Liver (tissue), 8 donors: ENCODE measurements at regions not wholly inside any gene's neighbourhood (a gene's known extent, or its start where the extent isn't known, plus 50 kb on each side); places are given as distances from the start of the nearest gene placed in this dataset.

Experiments used
- DNase-seq: peaks from one replicate; pipeline ENCODE4 v3.0.0-alpha.2; 2017; ENCODE audit warnings: low spot score
- H3K27ac ChIP-seq, 2 donors: one replicate each; pipeline ENCODE4 v1.7.0; 2013; ENCODE audit warnings: inconsistent platforms in 2 of 2, low read length in 2 of 2, control low read depth in 1 of 2, low read depth in 1 of 2, mild to moderate bottlenecking in 1 of 2
- H3K27me3 ChIP-seq, 4 donors: one replicate each; pipeline versions ENCODE4 v1.6.1 to v1.7.0; 2013; ENCODE audit warnings: low read length in 3 of 4, inconsistent platforms in 1 of 4, mild to moderate bottlenecking in 1 of 4, moderate library complexity in 1 of 4; ENCODE audit not compliant: control insufficient read depth in 4 of 4, insufficient read depth in 4 of 4
- H3K36me3 ChIP-seq, 4 donors: one replicate each; pipeline versions ENCODE4 v1.6.1 to v1.7.0; 2013; ENCODE audit warnings: low read length in 3 of 4, mild to moderate bottlenecking in 3 of 4, low read depth in 1 of 4, moderate library complexity in 1 of 4; ENCODE audit not compliant: control insufficient read depth in 4 of 4, insufficient read depth in 3 of 4
- H3K4me1 ChIP-seq, 4 donors: one replicate each; pipeline versions ENCODE4 v1.6.1 to v1.7.0; 2013; ENCODE audit warnings: low read length in 3 of 4, mild to moderate bottlenecking in 3 of 4, moderate library complexity in 1 of 4; ENCODE audit not compliant: control insufficient read depth in 4 of 4, insufficient read depth in 4 of 4
- H3K4me3 ChIP-seq, 3 donors: one replicate each; pipeline versions ENCODE4 v1.6.1 to v1.7.0; 2013; ENCODE audit warnings: low read length in 3 of 3, control low read depth in 1 of 3, low read depth in 1 of 3, mild to moderate bottlenecking in 1 of 3
- H3K9ac ChIP-seq, 2 donors: one replicate each; pipeline ENCODE4 v1.7.0; 2013; ENCODE audit warnings: low read length in 2 of 2, mild to moderate bottlenecking in 2 of 2, moderate library complexity in 2 of 2, control low read depth in 1 of 2, low read depth in 1 of 2
- H3K9me3 ChIP-seq, 4 donors: one replicate each; pipeline versions ENCODE4 v1.6.1 to v1.7.0; 2013; ENCODE audit warnings: low read length in 3 of 4; ENCODE audit not compliant: control insufficient read depth in 4 of 4
- ATF3 ChIP-seq: IDR thresholded peaks from 2 replicates; pipeline ENCODE4 v1.6.1; 2016; ENCODE audit warnings: antibody characterized with exemption
- CTCF ChIP-seq: fragments of 150-350 bp; IDR thresholded peaks from 2 replicates; pipeline ENCODE4 v1.5.1; 2017; ENCODE audit warnings: improper control_type of control experiment, low read depth, low read length; ENCODE audit not compliant: missing input control
- EGR1 ChIP-seq, 2 donors: IDR thresholded peaks; 2 replicates each; pipeline ENCODE4 v1.6.1; 2016 to 2018; ENCODE audit warnings: antibody characterized with exemption in 2 of 2, low read depth in 2 of 2
- FOXA2 ChIP-seq: IDR thresholded peaks from 2 replicates; pipeline ENCODE4 v1.6.1; 2016; ENCODE audit warnings: antibody characterized with exemption
- GABPA ChIP-seq, 2 donors: IDR thresholded peaks in 1 of 2; conservative IDR thresholded peaks in 1 of 2; 2 replicates each; pipeline ENCODE4 v1.6.1; 2016; ENCODE audit warnings: antibody characterized with exemption in 2 of 2, mild to moderate bottlenecking in 1 of 2, moderate library complexity in 1 of 2
- HNF4A ChIP-seq, 2 donors: conservative IDR thresholded peaks; 2 replicates each; pipeline ENCODE4 v1.6.1; 2016; ENCODE audit warnings: antibody characterized with exemption in 2 of 2, mild to moderate bottlenecking in 2 of 2
- HNF4G ChIP-seq: IDR thresholded peaks from 2 replicates; pipeline ENCODE4 v1.6.1; 2016; ENCODE audit warnings: antibody characterized with exemption
- JUND ChIP-seq, 2 donors: IDR thresholded peaks; 2 replicates each; pipeline ENCODE4 v1.6.1; 2016; ENCODE audit warnings: antibody characterized with exemption in 2 of 2
- MAX ChIP-seq: IDR thresholded peaks from 2 replicates; pipeline ENCODE4 v1.6.1; 2016; ENCODE audit warnings: antibody characterized with exemption
- NR2F2 ChIP-seq: IDR thresholded peaks from 2 replicates; pipeline ENCODE4 v1.6.1; 2016; ENCODE audit warnings: antibody characterized with exemption
- RAD21 ChIP-seq, 2 donors: IDR thresholded peaks; 2 replicates each; pipeline ENCODE4 v1.6.1; 2016; ENCODE audit warnings: antibody characterized with exemption in 2 of 2, mild to moderate bottlenecking in 2 of 2
- REST ChIP-seq: IDR thresholded peaks from 2 replicates; pipeline ENCODE4 v1.6.1; 2016; ENCODE audit warnings: antibody characterized with exemption, mild to moderate bottlenecking
- RXRA ChIP-seq, 2 donors: IDR thresholded peaks; 2 replicates each; pipeline ENCODE4 v1.6.1; 2017 to 2018; ENCODE audit warnings: antibody characterized with exemption in 2 of 2, mild to moderate bottlenecking in 1 of 2
- SP1 ChIP-seq: IDR thresholded peaks from 2 replicates; pipeline ENCODE4 v1.6.1; 2018; ENCODE audit warnings: antibody characterized with exemption, mild to moderate bottlenecking
- YY1 ChIP-seq: IDR thresholded peaks from 2 replicates; pipeline ENCODE4 v1.6.1; 2016; ENCODE audit warnings: antibody characterized with exemption, mild to moderate bottlenecking
- ZBTB33 ChIP-seq: IDR thresholded peaks from 2 replicates; pipeline ENCODE4 v1.6.1; 2016; ENCODE audit warnings: antibody characterized with exemption
- WGBS: extraction: QIAGEN DNeasy Blood & Tissue Kit; methylation state at CpG from one replicate; pipeline ENCODE4 v1.1.7; 2013; 5-methylcytosine and 5-hydroxymethylcytosine counted together
- donor health status: healthy.
- donor health status: healthy.
- donor health status: healthy.
- donor health status: healthy.
- donor health status: healthy.

- Histone ChIP-seq H3K27me3 (no peaks in the 10 kb centered on the region), H3K27ac (no peak overlapping the region), H3K4me1 (no peaks in the 10 kb centered on the region), H3K9me3 (no peaks in the 10 kb centered on the region), H3K36me3 (no peaks in the 10 kb centered on the region), H3K4me3 (no peak overlapping the region), H3K9ac (no peak overlapping the region)
- no peak for DNase-seq
- TF ChIP-seq FOXA2 (no peak), JUND (IDR thresholded peaks at IDR 0.05) (no peak), ATF3 (no peak), HNF4A (conservative IDR thresholded peaks at IDR 0.05) (no peak), EGR1 (IDR thresholded peaks at IDR 0.05; ENCODE audit: low read depth in 2 of 2) (no peak), SP1 (no peak)
- WGBS: 49% methylated on average over 2 of the region's 2 CpGs
Measured at GRCh38 chr13:106205871-106206270, 329.6 kb downstream of the EFNB2 start.

- Histone ChIP-seq H3K4me1 (no peaks in the 10 kb centered on the region), H3K27me3 (no peaks in the 10 kb centered on the region), H3K9me3 (no peaks in the 10 kb centered on the region), H3K36me3 (no peaks in the 10 kb centered on the region), H3K27ac (no peak overlapping the region), H3K9ac (no peak overlapping the region), H3K4me3 (no peak overlapping the region)
- WGBS: 76% methylated on average over 1 of the region's 1 CpG
- DNase-seq: no peak
- TF ChIP-seq SP1: no peak
- TF ChIP-seq RAD21 (IDR thresholded peaks at IDR 0.05): no peak
- no peak for TF ChIP-seq EGR1 (IDR thresholded peaks at IDR 0.05; ENCODE audit: low read depth in 2 of 2)
- TF ChIP-seq HNF4G: no peak
- no peak for TF ChIP-seq REST
- no peak for TF ChIP-seq MAX
- no peak for TF ChIP-seq YY1
Measured at GRCh38 chr13:106197496-106197895, 338.0 kb downstream of the EFNB2 start.

GRCh38 chr13:106187501-106188095 is 347.9 kb downstream of the EFNB2 start:
- H3K9me3 ChIP-seq: no peaks in the 10 kb centered on the region
- H3K9ac ChIP-seq: no peak overlapping the region
- no peaks in the 10 kb centered on the region for H3K27me3 ChIP-seq
- no peaks in the 10 kb centered on the region for H3K4me1 ChIP-seq
- H3K36me3 ChIP-seq: no peaks in the 10 kb centered on the region
- WGBS: 63% methylated on average over 5 of the region's 5 CpGs
- H3K4me3 ChIP-seq: no peak overlapping the region
- DNase-seq: no peak
- H3K27ac ChIP-seq: no peak overlapping the region
- no peak for TF ChIP-seq ATF3
- no peak for TF ChIP-seq EGR1 (IDR thresholded peaks at IDR 0.05; ENCODE audit: low read depth in 2 of 2)
- no peak for TF ChIP-seq GABPA (IDR thresholded peaks at IDR 0.05 in 1 of 2, conservative IDR thresholded peaks at IDR 0.05 in 1 of 2)
- TF ChIP-seq RAD21 (IDR thresholded peaks at IDR 0.05): no peak
- TF ChIP-seq NR2F2: no peak
- TF ChIP-seq JUND (IDR thresholded peaks at IDR 0.05): no peak
- TF ChIP-seq RXRA (IDR thresholded peaks at IDR 0.05): no peak
- TF ChIP-seq CTCF: no peak
- TF ChIP-seq HNF4G: no peak
- no peak for TF ChIP-seq FOXA2
- no peak for TF ChIP-seq ZBTB33
- no peak for TF ChIP-seq YY1
